ENCODE measurements at regions not wholly inside any gene's neighbourhood (a gene's known extent, or its start where the extent isn't known, plus 50 kb on each side); places are given as distances from the start of the nearest gene placed in this dataset.

DNA sequence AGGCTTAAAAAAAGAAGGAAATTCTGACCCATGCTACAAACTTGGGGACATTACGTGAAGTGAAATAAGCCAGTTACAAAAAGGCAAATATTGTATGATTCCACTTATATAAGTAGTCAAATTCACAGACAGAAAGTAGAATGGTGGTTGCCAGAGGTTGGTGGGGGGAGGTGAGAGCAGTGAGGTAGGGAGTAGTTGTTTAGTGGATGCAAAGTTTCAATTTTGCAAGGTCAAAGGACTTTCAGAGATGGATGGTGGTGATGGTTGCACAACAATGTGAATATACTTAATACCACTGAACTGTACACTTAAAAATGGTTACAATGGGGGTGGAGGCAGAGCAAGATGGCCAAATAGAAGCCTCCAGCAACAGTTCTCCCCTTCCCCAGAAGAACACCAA, 86.2 kb upstream of the PLXNC1 start:
- no peak for DNase-seq (ENCODE audit: low read depth, low spot score)

DNA sequence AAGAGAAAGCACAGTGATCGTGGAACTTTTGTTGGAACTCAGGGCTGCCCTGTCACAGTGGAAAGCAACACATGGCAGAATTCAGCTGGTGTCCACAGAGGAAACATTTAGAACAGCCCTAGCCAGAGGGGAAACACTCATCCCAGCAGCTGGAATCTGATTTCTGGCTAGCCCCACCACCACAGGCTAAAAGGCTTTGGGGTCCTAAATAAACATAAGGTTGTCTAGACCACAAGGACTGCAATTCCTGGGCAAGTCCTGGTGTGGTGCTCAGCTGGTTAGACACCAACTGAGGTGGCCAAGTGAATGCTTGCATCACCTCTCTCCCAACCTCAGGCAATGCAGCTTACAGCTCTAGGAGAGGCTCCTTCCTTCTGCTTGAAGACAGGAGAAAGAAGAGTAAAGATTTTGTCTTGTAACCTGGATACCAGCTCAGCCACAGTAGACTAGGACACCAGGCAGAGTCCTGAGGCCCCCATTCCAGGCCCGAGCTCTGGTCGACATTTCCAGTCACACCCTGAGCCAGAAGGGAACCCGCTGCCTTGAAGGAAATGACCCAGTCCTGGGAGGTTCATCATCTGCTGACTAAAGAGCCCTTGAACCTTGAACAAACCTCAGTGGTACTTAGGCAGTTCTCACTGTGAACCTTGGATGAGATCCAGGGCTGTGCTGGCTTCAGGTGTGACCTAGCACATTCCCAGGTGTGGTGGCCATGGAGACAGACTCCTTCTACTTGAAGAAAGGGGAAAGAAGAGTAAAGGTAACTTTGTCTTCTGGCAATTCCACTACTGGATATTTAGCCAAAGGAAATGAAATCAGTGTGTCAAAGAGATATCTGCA, 85.4 kb upstream of the PLXNC1 start:
- no peak for DNase-seq (ENCODE audit: low read depth, low spot score)

DNA sequence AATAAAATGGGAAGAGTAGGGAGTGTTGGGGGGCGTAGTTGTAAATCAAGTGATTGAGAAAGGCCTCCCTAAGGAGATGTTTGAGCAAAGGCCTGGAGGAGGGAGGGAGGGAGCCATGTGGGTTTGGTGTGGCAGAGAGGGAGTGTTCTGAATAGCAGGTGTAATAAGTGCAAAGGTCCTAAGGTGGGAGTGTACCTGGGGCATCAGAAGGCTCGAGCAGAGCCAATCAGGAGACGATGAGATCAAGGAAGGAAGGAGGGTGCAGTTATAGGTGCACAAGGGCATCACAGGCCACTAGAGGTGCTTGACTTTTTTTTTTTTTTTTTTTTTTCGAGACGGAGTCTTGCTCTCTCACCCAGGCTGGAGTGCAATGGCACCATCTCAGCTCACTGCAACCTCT, 77.9 kb upstream of the PLXNC1 start:
- no peak for DNase-seq (ENCODE audit: low read depth, low spot score)

DNA sequence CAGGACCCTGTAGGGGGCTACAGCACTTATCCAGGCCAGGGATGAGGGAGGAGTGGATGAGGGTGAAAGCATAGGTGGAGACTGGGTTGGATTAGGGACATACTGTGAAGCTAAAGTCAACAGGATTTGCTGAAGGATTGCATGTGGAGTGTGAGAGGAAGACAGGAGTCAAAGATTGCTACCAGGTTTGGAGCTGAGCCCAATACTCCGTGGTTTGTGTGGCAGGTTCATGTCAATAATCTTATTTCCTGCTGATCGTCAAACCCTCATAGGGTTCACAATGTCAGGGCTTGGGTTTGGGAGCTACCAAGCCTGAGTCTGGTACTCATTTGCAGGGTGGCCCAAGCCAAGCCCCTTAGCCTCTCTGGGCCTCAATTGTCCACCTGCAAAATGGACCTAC, 77.1 kb upstream of the PLXNC1 start:
- DNase-seq (ENCODE audit: low read depth, low spot score): no peak

DNA sequence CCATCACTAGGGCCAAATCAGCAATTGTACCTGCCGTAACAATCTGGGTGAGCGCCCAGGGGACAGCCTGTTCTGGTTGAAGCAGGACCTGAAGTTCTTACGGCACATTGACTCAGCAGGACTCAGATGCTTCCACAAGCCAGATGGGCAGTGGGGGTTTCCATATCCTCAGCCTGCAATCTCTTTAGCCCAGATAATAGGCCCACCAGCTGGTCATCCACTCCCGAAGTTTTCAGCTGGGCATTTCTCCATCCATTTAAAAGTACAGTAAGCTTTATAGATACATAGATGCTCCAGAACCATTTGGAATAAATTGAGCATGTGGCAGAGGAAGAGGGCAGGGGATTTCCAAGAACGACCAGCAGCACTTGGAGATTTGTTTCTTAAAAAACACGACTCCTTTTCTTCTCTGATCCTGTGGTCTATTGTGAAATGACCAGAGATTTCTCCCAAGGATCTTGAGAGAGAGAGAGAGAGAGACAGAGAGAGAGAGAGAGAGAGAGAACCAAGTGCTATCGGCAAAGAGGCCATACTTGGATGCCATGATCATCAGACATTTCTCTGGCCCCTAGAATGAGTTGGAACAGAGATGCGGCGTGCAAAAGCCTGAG, 74.8 kb upstream of the PLXNC1 start:
- no peak for DNase-seq (ENCODE audit: low read depth, low spot score)

GRCh38 chr12:94074216-94074979, 74.0 kb upstream of the PLXNC1 start:
- no peak for DNase-seq (ENCODE audit: low read depth, low spot score)

DNA sequence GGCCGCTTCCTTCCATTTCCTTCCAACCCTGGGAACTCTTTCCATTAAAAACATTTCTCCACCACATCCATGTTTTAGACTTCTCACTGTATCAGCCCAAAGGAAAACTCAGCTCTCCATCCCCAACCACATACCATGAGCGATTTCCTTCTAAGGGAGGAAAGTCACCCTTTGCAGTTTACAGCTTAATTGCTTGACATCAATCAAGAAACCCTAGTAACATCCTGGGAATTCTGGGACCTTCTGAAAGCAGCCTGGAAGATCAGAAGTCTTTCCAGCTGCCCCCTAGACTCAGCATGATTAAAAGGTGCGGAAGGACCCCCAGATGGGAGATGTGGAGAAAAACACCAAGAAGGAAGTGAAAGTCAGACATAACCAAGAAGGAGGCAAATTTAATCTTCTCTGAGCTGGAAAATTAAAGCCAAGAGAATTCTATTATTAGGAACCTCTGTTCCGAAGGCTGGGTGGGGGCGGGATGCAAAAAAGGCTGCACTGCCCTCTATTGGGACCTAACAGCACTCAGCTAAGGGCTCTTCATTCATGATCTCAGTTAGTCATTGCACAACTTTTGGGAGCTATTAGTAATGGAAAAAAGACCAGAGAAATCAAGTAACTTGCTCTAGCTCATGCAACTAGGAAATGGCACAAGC, 73.3 kb upstream of the PLXNC1 start:
- peak; percentile 21 for DNase-seq (ENCODE audit: low read depth, low spot score)

DNA sequence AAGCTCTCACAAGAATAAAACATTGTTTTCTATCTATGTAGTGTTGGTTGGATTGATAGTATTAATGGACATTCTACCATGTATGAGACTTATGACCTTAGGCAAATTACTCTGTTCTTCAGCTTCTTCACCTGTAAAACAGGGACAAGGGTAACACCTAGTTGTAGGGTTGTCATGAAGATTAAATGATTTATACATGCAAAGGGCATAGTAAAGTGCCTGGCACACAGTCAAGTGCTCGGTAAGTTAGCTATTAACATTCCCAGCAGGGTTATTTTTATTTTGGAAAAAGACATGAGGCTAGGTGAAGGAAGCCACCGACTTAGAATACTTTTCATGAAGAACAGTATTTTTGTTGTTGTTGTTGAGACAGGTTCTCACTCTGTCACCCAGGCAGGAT, 71.2 kb upstream of the PLXNC1 start:
- no peak for DNase-seq (ENCODE audit: low read depth, low spot score)

DNA sequence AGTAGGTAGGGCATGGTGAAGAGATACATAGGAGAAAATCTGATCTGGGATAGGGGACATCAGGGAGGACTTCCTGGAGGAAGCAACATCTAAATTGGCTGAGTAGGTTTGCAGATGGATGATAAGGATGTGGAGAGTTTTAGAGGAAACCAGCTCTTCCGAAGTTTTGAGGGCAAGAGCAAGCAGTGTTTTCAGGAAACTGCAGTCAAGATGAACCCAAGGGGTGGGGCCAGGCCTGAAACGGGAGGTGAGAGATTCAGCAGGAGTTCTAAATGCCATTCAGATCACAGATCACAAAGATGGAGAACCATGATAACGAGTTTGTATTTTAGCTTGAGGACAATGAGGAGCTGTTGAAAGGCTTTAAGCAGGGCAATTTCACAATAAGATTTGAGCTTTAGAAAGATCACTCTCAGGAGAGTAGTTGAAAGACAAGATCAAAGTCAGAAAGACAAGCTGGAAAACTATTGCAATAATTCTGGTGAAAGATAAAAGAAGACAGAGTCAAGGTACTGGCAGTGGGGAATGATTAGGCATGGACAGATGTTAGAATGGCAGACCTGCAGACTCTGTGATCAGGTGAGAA, 70.1 kb upstream of the PLXNC1 start:
- DNase-seq (ENCODE audit: low read depth, low spot score): no peak

- DNase-seq (ENCODE audit: low read depth, low spot score): no peak
Measured at GRCh38 chr12:94078736-94079509, 69.5 kb upstream of the PLXNC1 start.

GRCh38 chr12:94079566-94080340, 68.6 kb upstream of the PLXNC1 start:
- no peak for DNase-seq (ENCODE audit: low read depth, low spot score)

- DNase-seq (ENCODE audit: low read depth, low spot score): no peak
Measured at GRCh38 chr12:94080341-94081009, 67.9 kb upstream of the PLXNC1 start.

DNA sequence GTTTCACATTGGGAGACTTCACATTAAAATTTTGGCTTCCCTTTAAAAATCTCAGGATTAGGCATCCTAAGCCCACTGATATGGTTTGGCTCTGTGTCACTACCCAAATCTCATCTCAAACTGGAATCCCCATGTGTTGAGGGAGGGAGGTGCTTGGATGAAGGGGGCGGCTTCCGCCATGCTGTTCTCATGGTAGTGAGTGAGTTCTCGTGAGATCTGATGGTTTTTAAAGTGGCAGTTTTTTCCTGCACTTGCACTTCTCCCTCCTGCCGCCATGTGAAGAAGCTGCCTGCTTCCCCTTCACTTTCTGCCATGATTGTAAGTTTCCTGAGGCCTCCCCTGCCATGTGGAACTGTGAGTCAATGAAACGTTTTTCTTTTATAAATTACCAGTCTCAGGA, 65.7 kb upstream of the PLXNC1 start:
- DNase-seq (ENCODE audit: low read depth, low spot score): no peak

- no peak for DNase-seq (ENCODE audit: low read depth, low spot score)
Measured at GRCh38 chr12:94089891-94090290, 58.5 kb upstream of the PLXNC1 start.

- DNase-seq (ENCODE audit: low read depth, low spot score): no peak
Measured at GRCh38 chr12:94091624-94092023, 56.8 kb upstream of the PLXNC1 start.

DNA sequence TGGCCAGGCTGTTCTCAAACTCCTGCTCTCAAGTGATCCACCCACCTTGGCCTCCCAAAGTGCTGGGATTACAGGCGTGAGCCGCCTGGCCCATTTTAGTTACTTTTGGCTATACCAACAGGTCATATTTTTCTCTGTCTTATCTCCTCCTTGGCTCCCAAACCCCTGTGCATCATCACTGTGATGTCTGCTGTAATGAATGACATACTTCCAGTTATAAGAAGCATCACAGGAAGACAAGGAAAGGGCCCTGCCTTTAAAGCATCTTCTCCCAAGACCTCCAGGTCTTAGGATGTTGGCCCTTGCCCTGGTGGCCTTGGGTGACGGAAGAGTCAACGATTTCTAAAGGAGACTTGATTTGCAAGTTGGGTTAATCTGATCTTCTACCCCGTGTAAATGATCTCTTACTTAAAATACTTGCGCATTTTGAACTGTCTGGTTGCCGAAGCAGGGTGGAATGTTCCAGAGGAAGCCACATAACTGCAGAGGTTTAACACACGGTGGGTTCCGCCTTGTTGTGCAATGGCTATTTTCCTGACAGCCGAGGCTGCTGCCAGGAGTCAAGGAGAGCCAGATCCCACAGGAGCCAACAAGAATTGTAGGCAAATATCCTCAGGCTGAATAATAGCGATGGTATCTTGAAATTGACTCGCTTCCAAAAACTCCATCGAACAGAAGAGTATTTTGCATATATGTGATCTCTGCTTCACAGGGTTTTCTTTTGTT, 55.7 kb upstream of the PLXNC1 start:
- no peak for DNase-seq (ENCODE audit: low read depth, low spot score)

DNA sequence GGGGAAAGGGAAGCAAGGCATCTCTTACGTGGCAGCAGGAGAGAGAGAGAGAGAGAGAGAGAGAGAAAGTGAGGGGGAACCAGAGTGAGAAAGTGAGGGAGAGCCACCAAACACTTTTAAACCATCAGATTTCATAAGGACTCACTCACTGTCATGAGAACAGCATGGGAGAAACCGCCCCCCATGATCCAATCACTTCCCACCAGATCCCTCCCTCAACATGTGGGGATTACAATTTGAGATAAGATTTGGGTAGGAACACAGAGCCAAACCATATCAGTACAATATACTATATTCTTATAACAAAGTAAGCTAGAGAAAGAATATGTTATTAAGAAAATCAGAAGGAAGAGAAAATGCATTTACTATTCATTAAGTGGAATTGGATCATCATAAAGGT, 53.7 kb upstream of the PLXNC1 start:
- no peak for DNase-seq (ENCODE audit: low read depth, low spot score)

DNA sequence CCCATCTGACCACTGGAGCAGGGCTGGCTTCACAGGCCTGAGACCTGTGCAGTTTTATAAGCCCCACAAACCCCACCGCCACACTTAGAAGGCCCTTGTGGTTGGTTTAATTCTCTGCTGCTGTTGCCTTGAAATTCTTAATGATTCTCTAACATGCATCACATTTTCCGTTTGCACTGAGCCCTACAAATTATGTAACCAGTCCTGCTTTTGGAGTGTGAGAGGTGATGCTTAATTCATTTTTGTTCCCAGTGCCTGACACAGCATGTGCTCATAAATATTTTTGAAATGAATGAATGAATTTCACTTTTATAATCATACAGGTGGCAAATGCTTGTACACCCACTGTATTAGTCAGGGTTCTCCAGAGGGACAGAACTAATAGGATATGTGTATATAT, 52.8 kb upstream of the PLXNC1 start:
- no peak for DNase-seq (ENCODE audit: low read depth, low spot score)

GRCh38 chr12:94098466-94098865, 49.9 kb upstream of the PLXNC1 start:
- no peak for DNase-seq (ENCODE audit: low read depth, low spot score)

Data from brain pericyte (primary cell).